HEK293 (cell line): ENCODE measurements at regions not wholly inside any gene's neighbourhood (a gene's known extent, or its start where the extent isn't known, plus 50 kb on each side); places are given as distances from the start of the nearest gene placed in this dataset.

Experiments used
- CTCF ChIA-PET: fragments of 350-600 bp; formaldehyde crosslinking; extraction: SDS; loops from one replicate; lab custom pipeline; 2021; ENCODE audit warnings: antibody characterized with exemption; lab: Yijun Ruan, JAX
- POLR2A ChIA-PET: fragments of 300-600 bp; formaldehyde crosslinking; extraction: SDS; loops from one replicate; lab custom pipeline; 2020; ENCODE audit warnings: antibody characterized with exemption, inconsistent platforms; lab: Yijun Ruan, JAX
- H3K27ac ChIP-seq: fragments of 200-500 bp; sonication (Bioruptor generic); 2 replicates; pipeline ENCODE4 v1.5.1; 2014; ENCODE audit warnings: low read depth, low read length, control low read depth, inconsistent platforms; ENCODE audit errors: extremely low read depth
- H3K36me3 ChIP-seq, 2 experiments: fragments of 200-500 bp in 1 of 2; sonication (Bioruptor generic) in 1 of 2; 1 replicate in 1 of 2; 2 replicates in 1 of 2; pipeline ENCODE4 v1.5.1; 2014 to 2017; ENCODE audit warnings: inconsistent platforms in 2 of 2, low read length in 2 of 2; ENCODE audit not compliant: control insufficient read depth in 2 of 2, insufficient read depth in 1 of 2
- H3K4me1 ChIP-seq: fragments of 200-500 bp; sonication (Bioruptor generic); 2 replicates; pipeline ENCODE4 v1.5.1; 2014; ENCODE audit warnings: mild to moderate bottlenecking, low read length, inconsistent platforms; ENCODE audit not compliant: control insufficient read depth, insufficient read depth
- H3K4me3 ChIP-seq: 2 replicates; pipeline ENCODE4 v1.5.1; 2011; ENCODE audit warnings: low read depth, mild to moderate bottlenecking, control low read depth, low read length, moderate library complexity
- H3K9me3 ChIP-seq: fragments of 200-500 bp; sonication (Bioruptor generic); 2 replicates; pipeline ENCODE4 v1.5.1; 2014; ENCODE audit warnings: low read depth, low read length, inconsistent platforms; ENCODE audit not compliant: control insufficient read depth, insufficient read depth
- SETDB1 ChIP-seq: IDR thresholded peaks from one replicate; pipeline ENCODE4 v1.6.1; 2017; ENCODE audit warnings: mild to moderate bottlenecking, low read length, moderate library complexity, mixed read lengths; ENCODE audit not compliant: insufficient read length
- SP3 ChIP-seq: fragments of 450-650 bp; formaldehyde crosslinking; IDR thresholded peaks from 2 replicates; pipeline ENCODE4 v1.5.1; 2016; ENCODE audit warnings: missing biosample characterization, missing genetic modification characterization
- ZBTB8A ChIP-seq: fragments of 450-650 bp; formaldehyde crosslinking; IDR thresholded peaks from 2 replicates; pipeline ENCODE4 v1.5.1; 2016; ENCODE audit warnings: missing biosample characterization, missing genetic modification characterization
- ZFP37 ChIP-seq: fragments of 450-650 bp; formaldehyde crosslinking; IDR thresholded peaks from 2 replicates; pipeline ENCODE4 v1.5.1; 2016; ENCODE audit warnings: missing biosample characterization, missing genetic modification characterization
- ZNF248 ChIP-seq: fragments of 450-650 bp; formaldehyde crosslinking; IDR thresholded peaks from 2 replicates; pipeline ENCODE4 v1.5.1; 2017; ENCODE audit warnings: missing biosample characterization, missing genetic modification characterization
- ZNF292 ChIP-seq: fragments of 450-650 bp; formaldehyde crosslinking; IDR thresholded peaks from 2 replicates; pipeline ENCODE4 v1.5.1; 2016; ENCODE audit warnings: low read depth, missing biosample characterization, missing genetic modification characterization, borderline replicate concordance
- ZNF366 ChIP-seq: fragments of 450-650 bp; formaldehyde crosslinking; conservative IDR thresholded peaks from 2 replicates; pipeline ENCODE4 v1.5.1; 2016; ENCODE audit warnings: missing biosample characterization, missing genetic modification characterization
- ZNF394 ChIP-seq: fragments of 450-650 bp; formaldehyde crosslinking; IDR thresholded peaks from 2 replicates; pipeline ENCODE4 v1.5.1; 2016; ENCODE audit warnings: missing biosample characterization, missing genetic modification characterization, mild to moderate bottlenecking, moderate library complexity, borderline replicate concordance
- ZNF548 ChIP-seq: fragments of 450-650 bp; formaldehyde crosslinking; IDR thresholded peaks from 2 replicates; pipeline ENCODE4 v1.5.1; 2016; ENCODE audit warnings: missing biosample characterization, missing genetic modification characterization
- ZNF776 ChIP-seq: fragments of 450-650 bp; formaldehyde crosslinking; IDR thresholded peaks from 2 replicates; pipeline ENCODE4 v1.5.0; 2017; ENCODE audit warnings: missing biosample characterization, missing genetic modification characterization, borderline replicate concordance
- ZNF777 ChIP-seq: fragments of 450-650 bp; formaldehyde crosslinking; IDR thresholded peaks from 2 replicates; pipeline ENCODE4 v1.5.1; 2017; ENCODE audit warnings: missing biosample characterization, missing genetic modification characterization, borderline replicate concordance
- ZNF837 ChIP-seq: fragments of 450-650 bp; formaldehyde crosslinking; IDR thresholded peaks from 2 replicates; pipeline ENCODE4 v1.5.1; 2016; ENCODE audit warnings: missing biosample characterization, missing genetic modification characterization
- TF ChIP-seq, protein P1 (sequence below): fragments of 450-650 bp; formaldehyde crosslinking; IDR thresholded peaks from 2 replicates; pipeline ENCODE4 v1.5.1; 2017; ENCODE audit warnings: missing biosample characterization, missing genetic modification characterization
- TF ChIP-seq, protein P2 (sequence below): fragments of 450-650 bp; formaldehyde crosslinking; IDR thresholded peaks from 2 replicates; pipeline ENCODE4 v1.5.1; 2016; ENCODE audit warnings: missing biosample characterization, missing genetic modification characterization
- TF ChIP-seq, protein P3 (sequence below): sonication (generic); formaldehyde crosslinking; IDR thresholded peaks from 2 replicates; pipeline ENCODE4 v1.8.1; 2022; ENCODE audit warnings: mild to moderate bottlenecking, moderate library complexity, missing genetic modification reagents
- TF ChIP-seq, protein P4 (sequence below): fragments of 450-650 bp; formaldehyde crosslinking; IDR thresholded peaks from 2 replicates; pipeline ENCODE4 v1.5.1; 2016; ENCODE audit warnings: missing biosample characterization, missing genetic modification characterization

DNA sequence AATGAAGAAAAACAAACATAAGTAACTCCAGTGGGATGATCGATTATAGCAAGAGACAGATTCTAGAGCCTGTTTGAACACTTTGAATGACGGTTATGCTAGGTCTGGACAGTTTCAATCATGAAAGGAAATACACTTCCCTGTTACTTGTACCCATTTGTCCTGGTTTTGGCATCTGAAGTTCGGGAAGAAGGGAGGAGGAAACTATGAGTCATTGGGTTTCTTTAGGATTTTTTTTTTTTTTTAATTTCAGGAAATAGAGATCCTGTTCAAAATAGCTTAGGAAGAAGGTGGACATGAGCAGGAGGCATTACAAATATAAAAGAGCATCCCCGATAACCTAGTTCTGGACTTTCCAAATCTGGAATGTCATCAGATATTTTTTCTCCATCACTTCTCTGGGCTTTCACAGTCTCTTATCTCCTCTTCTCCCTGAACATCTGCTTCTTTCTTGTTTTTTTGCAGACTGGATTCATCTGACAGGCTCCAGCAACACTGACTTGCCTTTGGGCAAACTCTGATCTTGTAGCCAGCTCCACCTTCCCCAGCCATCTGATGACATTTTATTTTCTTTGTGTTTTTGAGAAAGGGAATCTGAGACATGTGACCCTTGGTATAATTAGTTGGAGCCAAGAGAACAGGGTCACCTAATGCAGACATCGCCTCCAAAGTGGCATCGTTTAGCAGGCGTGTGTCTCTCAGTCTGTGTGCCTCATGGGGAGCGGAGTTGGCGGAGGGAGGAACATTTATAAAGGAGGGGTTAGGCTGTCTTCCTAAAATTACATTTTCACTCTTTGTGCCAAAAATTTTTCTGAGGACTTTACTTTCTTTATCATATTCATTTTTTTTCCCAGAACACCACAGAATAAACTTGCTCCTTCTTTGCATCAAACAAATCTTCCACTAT is 195.3 kb upstream of the EPHA4 start:
- CTCF ChIA-PET: interaction anchor here (0.6 kb wide), 2 partner anchors 193 to 202 kb away, joined by 3 to 4 read pairs; no protein-coding TSS in a partner anchor
- Histone ChIP-seq H3K36me3 (no peaks in the 10 kb centered on the region), H3K4me3 (no peak overlapping the region), H3K9me3 (no peaks in the 10 kb centered on the region), H3K4me1 (no peaks in the 10 kb centered on the region), H3K27ac (no peak overlapping the region)
- POLR2A ChIA-PET: no interaction called here
- TF ChIP-seq ZNF837 (no peak), ZNF394 (tag by site-specific recombination) (no peak), ZFP37 (tag by site-specific recombination) (no peak), ZBTB8A (tag by site-specific recombination) (no peak), ZNF776 (tag by site-specific recombination) (no peak)
- TF ChIP-seq, protein P1, sequence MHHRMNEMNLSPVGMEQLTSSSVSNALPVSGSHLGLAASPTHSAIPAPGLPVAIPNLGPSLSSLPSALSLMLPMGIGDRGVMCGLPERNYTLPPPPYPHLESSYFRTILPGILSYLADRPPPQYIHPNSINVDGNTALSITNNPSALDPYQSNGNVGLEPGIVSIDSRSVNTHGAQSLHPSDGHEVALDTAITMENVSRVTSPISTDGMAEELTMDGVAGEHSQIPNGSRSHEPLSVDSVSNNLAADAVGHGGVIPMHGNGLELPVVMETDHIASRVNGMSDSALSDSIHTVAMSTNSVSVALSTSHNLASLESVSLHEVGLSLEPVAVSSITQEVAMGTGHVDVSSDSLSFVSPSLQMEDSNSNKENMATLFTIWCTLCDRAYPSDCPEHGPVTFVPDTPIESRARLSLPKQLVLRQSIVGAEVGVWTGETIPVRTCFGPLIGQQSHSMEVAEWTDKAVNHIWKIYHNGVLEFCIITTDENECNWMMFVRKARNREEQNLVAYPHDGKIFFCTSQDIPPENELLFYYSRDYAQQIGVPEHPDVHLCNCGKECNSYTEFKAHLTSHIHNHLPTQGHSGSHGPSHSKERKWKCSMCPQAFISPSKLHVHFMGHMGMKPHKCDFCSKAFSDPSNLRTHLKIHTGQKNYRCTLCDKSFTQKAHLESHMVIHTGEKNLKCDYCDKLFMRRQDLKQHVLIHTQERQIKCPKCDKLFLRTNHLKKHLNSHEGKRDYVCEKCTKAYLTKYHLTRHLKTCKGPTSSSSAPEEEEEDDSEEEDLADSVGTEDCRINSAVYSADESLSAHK (tag by site-specific recombination): no peak

DNA sequence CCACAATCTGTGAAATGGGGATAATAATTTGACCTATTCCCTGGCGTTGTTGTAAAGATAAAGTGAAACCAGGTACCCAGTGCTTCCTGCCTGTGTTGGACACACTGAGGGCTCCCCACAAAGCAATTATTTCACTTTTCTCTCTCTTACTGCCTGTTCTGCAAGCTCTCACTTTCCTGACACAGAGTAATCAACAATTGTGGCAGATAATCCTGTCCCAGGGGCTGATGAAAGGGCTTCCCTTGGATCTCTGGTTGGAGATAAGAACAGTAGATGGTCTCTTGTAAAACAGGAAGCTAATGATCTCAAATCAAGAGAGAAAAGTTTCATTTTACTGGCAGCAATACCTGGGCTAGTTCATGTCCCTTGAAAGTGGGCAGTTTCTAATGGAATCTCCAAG is 190.4 kb upstream of the EPHA4 start:
- H3K9me3 ChIP-seq: no peaks in the 10 kb centered on the region
- TF ChIP-seq ZNF366 (tag by site-specific recombination) (no peak), ZBTB8A (tag by site-specific recombination) (no peak), SP3 (no peak), ZFP37 (tag by site-specific recombination) (no peak), ZNF248 (tag by site-specific recombination) (no peak), ZNF548 (no peak), ZNF292 (tag by site-specific recombination) (no peak), SETDB1 (no peak), ZNF777 (tag by site-specific recombination) (no peak)
- TF ChIP-seq, protein P2, sequence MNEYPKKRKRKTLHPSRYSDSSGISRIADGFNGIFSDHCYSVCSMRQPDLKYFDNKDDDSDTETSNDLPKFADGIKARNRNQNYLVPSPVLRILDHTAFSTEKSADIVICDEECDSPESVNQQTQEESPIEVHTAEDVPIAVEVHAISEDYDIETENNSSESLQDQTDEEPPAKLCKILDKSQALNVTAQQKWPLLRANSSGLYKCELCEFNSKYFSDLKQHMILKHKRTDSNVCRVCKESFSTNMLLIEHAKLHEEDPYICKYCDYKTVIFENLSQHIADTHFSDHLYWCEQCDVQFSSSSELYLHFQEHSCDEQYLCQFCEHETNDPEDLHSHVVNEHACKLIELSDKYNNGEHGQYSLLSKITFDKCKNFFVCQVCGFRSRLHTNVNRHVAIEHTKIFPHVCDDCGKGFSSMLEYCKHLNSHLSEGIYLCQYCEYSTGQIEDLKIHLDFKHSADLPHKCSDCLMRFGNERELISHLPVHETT (tag by site-specific recombination): no peak
- TF ChIP-seq, protein P3, sequence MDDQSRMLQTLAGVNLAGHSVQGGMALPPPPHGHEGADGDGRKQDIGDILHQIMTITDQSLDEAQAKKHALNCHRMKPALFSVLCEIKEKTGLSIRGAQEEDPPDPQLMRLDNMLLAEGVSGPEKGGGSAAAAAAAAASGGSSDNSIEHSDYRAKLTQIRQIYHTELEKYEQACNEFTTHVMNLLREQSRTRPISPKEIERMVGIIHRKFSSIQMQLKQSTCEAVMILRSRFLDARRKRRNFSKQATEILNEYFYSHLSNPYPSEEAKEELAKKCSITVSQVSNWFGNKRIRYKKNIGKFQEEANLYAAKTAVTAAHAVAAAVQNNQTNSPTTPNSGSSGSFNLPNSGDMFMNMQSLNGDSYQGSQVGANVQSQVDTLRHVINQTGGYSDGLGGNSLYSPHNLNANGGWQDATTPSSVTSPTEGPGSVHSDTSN: no peak
- TF ChIP-seq, protein P4, sequence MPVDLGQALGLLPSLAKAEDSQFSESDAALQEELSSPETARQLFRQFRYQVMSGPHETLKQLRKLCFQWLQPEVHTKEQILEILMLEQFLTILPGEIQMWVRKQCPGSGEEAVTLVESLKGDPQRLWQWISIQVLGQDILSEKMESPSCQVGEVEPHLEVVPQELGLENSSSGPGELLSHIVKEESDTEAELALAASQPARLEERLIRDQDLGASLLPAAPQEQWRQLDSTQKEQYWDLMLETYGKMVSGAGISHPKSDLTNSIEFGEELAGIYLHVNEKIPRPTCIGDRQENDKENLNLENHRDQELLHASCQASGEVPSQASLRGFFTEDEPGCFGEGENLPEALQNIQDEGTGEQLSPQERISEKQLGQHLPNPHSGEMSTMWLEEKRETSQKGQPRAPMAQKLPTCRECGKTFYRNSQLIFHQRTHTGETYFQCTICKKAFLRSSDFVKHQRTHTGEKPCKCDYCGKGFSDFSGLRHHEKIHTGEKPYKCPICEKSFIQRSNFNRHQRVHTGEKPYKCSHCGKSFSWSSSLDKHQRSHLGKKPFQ: no peak
- H3K4me1 ChIP-seq: no peaks in the 10 kb centered on the region
- POLR2A ChIA-PET: no interaction called here
- no peak overlapping the region for H3K27ac ChIP-seq
- H3K36me3 ChIP-seq: no peaks in the 10 kb centered on the region
- CTCF ChIA-PET: interaction anchor here (0.7 kb wide), 1 partner anchor 329 kb away, joined by 3 read pairs; no protein-coding TSS in a partner anchor
- no peak overlapping the region for H3K4me3 ChIP-seq
